ENCODE measurements at regions not wholly inside any gene's neighbourhood (a gene's known extent, or its start where the extent isn't known, plus 50 kb on each side); places are given as distances from the start of the nearest gene placed in this dataset.

DNA sequence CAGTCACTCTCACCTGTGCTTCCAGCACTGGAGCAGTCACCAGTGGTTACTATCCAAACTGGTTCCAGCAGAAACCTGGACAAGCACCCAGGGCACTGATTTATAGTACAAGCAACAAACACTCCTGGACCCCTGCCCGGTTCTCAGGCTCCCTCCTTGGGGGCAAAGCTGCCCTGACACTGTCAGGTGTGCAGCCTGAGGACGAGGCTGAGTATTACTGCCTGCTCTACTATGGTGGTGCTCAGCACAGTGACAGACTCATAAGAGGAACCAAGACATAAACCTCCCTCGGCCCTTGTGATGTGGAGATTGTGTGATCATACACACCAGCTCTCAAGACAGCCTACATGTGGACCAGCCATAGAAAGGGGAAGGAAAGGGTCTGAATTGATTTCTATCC lies 113.3 kb downstream of the ZNF280B start:
- H3K4me1 ChIP-seq (ENCODE audit: control insufficient read depth, insufficient read depth, low read length), result no peaks in the 10 kb centered on the region
- no peak overlapping the region for H3K4me3 ChIP-seq (ENCODE audit: low read length)

GRCh38 chr22:22396741-22397291 lies 111.7 kb downstream of the ZNF280B start:
- H3K36me3 ChIP-seq (ENCODE audit: control insufficient read depth, insufficient read depth, low read length), result no peaks in the 10 kb centered on the region
- Mint-ChIP-seq H3K9me3 (no peaks in the 10 kb centered on the region), H3K36me3 (no peaks in the 10 kb centered on the region), H3K4me3 (no peak overlapping the region), H3K27ac (no peak overlapping the region), H3K27me3 (ENCODE audit: low read depth in 2 of 2) (peaks cover 11 to 30% of the 10 kb centered on the region in 2 donors), H3K4me1 (no peaks in the 10 kb centered on the region)
- no peak for DNase-seq
- no peaks in the 10 kb centered on the region for H3K4me1 ChIP-seq (ENCODE audit: control insufficient read depth, insufficient read depth, low read length)
- no peak overlapping the region for H3K27ac ChIP-seq (ENCODE audit: low read length)
- WGBS (ENCODE audit: insufficient coverage), result 85% methylated on average over 6 of the region's 7 CpGs
- TF ChIP-seq, protein P1, sequence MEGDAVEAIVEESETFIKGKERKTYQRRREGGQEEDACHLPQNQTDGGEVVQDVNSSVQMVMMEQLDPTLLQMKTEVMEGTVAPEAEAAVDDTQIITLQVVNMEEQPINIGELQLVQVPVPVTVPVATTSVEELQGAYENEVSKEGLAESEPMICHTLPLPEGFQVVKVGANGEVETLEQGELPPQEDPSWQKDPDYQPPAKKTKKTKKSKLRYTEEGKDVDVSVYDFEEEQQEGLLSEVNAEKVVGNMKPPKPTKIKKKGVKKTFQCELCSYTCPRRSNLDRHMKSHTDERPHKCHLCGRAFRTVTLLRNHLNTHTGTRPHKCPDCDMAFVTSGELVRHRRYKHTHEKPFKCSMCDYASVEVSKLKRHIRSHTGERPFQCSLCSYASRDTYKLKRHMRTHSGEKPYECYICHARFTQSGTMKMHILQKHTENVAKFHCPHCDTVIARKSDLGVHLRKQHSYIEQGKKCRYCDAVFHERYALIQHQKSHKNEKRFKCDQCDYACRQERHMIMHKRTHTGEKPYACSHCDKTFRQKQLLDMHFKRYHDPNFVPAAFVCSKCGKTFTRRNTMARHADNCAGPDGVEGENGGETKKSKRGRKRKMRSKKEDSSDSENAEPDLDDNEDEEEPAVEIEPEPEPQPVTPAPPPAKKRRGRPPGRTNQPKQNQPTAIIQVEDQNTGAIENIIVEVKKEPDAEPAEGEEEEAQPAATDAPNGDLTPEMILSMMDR (IDR thresholded peaks at IDR 0.05), result no peak
- intact Hi-C loops (cut with micrococcal nuclease), result no loop called here
- no peaks in the 10 kb centered on the region for H3K9me3 ChIP-seq (ENCODE audit: control insufficient read depth, insufficient read depth, low read length)
- H3K4me3 ChIP-seq (ENCODE audit: low read length), result no peak overlapping the region
- no peaks in the 10 kb centered on the region for H3K27me3 ChIP-seq (ENCODE audit: control insufficient read depth, insufficient read depth, low read length)
- ATAC-seq, result no peak

More for the DNA sequence above, 113.3 kb downstream of the ZNF280B start:
- Histone ChIP-seq H3K36me3 (ENCODE audit: control insufficient read depth, insufficient read depth, low read length) (no peaks in the 10 kb centered on the region), H3K9me3 (ENCODE audit: control insufficient read depth, insufficient read depth, low read length) (no peaks in the 10 kb centered on the region), H3K27me3 (ENCODE audit: control insufficient read depth, insufficient read depth, low read length) (peaks cover 2% of the 10 kb centered on the region), H3K27ac (ENCODE audit: low read length) (peak overlapping the region; percentile 8)
- no peak for DNase-seq
- peaks cover 13 to 38% of the 10 kb centered on the region in 2 donors for H3K27me3 Mint-ChIP-seq (ENCODE audit: low read depth in 2 of 2)
- no peak overlapping the region for H3K27ac Mint-ChIP-seq
- H3K4me1 Mint-ChIP-seq, result no peaks in the 10 kb centered on the region
- no peak for ATAC-seq
- H3K9me3 Mint-ChIP-seq, result no peaks in the 10 kb centered on the region
- WGBS (ENCODE audit: insufficient coverage), result 24% methylated on average over 3 of the region's 3 CpGs
- no peaks in the 10 kb centered on the region for H3K36me3 Mint-ChIP-seq
- TF ChIP-seq, protein P1 (IDR thresholded peaks at IDR 0.05), result no peak
- intact Hi-C loops (cut with micrococcal nuclease), result no loop called here
- no peak overlapping the region for H3K4me3 Mint-ChIP-seq

- no peaks in the 10 kb centered on the region for H3K4me1 Mint-ChIP-seq
- ATAC-seq (no peak), DNase-seq (no peak)
- Histone ChIP-seq H3K4me3 (ENCODE audit: low read length) (no peak overlapping the region), H3K9me3 (ENCODE audit: control insufficient read depth, insufficient read depth, low read length) (no peaks in the 10 kb centered on the region), H3K36me3 (ENCODE audit: control insufficient read depth, insufficient read depth, low read length) (no peaks in the 10 kb centered on the region), H3K4me1 (ENCODE audit: control insufficient read depth, insufficient read depth, low read length) (no peaks in the 10 kb centered on the region), H3K27me3 (ENCODE audit: control insufficient read depth, insufficient read depth, low read length) (no peaks in the 10 kb centered on the region), H3K27ac (ENCODE audit: low read length) (no peak overlapping the region)
- intact Hi-C loops (cut with micrococcal nuclease), result no loop called here
- H3K27ac Mint-ChIP-seq, result no peak overlapping the region
- TF ChIP-seq, protein P1 (IDR thresholded peaks at IDR 0.05), result no peak
- peaks cover 8 to 26% of the 10 kb centered on the region in 2 donors for H3K27me3 Mint-ChIP-seq (ENCODE audit: low read depth in 2 of 2)
- H3K36me3 Mint-ChIP-seq, result no peaks in the 10 kb centered on the region
- WGBS (ENCODE audit: insufficient coverage), result 84% methylated on average over 6 of the region's 6 CpGs
- no peak overlapping the region for H3K4me3 Mint-ChIP-seq
- H3K9me3 Mint-ChIP-seq, result no peaks in the 10 kb centered on the region
These were observed 111.2 kb downstream of the ZNF280B start for GRCh38 chr22:22397292-22397870.

All from natural killer cell (primary cell).